AG09319 (cell line): ENCODE measurements at regions not wholly inside any gene's neighbourhood (a gene's known extent, or its start where the extent isn't known, plus 50 kb on each side); places are given as distances from the start of the nearest gene placed in this dataset.

Experiments used
- DNase-seq: peaks from one replicate; pipeline ENCODE4 v3.0.0-alpha.2; 2010; ENCODE audit warnings: low read depth; ENCODE audit errors: extremely low read depth
- CTCF ChIP-seq: IDR thresholded peaks from 2 replicates; pipeline ENCODE4 v1.5.1; 2011; ENCODE audit warnings: low read depth, mild to moderate bottlenecking, inconsistent platforms, low read length, moderate library complexity

GRCh38 chr9:78938821-78939220 is 632.9 kb upstream of the TLE4 start:
- DNase-seq: no peak
- TF ChIP-seq CTCF: no peak

- no peak for TF ChIP-seq CTCF
Measured at GRCh38 chr9:78939311-78940065, 632.3 kb upstream of the TLE4 start.

GRCh38 chr9:78940121-78940855 is 631.5 kb upstream of the TLE4 start:
- no peak for TF ChIP-seq CTCF
- DNase-seq: no peak

More at GRCh38 chr9:78939311-78940065, 632.3 kb upstream of the TLE4 start:
- no peak for DNase-seq

- no peak for TF ChIP-seq CTCF
Measured at GRCh38 chr9:78954286-78954685, 617.5 kb upstream of the TLE4 start.

GRCh38 chr9:78958892-78959291 is 612.9 kb upstream of the TLE4 start:
- DNase-seq: no peak
- TF ChIP-seq CTCF: no peak

More at GRCh38 chr9:78954286-78954685, 617.5 kb upstream of the TLE4 start:
- DNase-seq: no peak

GRCh38 chr9:78962156-78962555 is 609.6 kb upstream of the TLE4 start:
- no peak for DNase-seq

More at GRCh38 chr9:78962156-78962555, 609.6 kb upstream of the TLE4 start:
- TF ChIP-seq CTCF: no peak
